Neural cell (in vitro differentiated cells): ENCODE measurements at regions not wholly inside any gene's neighbourhood (a gene's known extent, or its start where the extent isn't known, plus 50 kb on each side); places are given as distances from the start of the nearest gene placed in this dataset.

ENCODE experiments used
- CTCF ChIP-seq: fragments of 450-650 bp; IDR thresholded peaks from 2 replicates; pipeline ENCODE4 v1.5.1; 2014; ENCODE audit warnings: antibody characterized with exemption, mild to moderate bottlenecking, moderate library complexity; ENCODE audit not compliant: poor library complexity, severe bottlenecking
- EP300 ChIP-seq: fragments of 450-650 bp; conservative IDR thresholded peaks from 2 replicates; pipeline ENCODE4 v1.6.1; 2014; ENCODE audit warnings: antibody characterized with exemption, mild to moderate bottlenecking, moderate library complexity; ENCODE audit not compliant: poor library complexity, severe bottlenecking
- EZH2 ChIP-seq: fragments of 200-600, 300-800 bp; shearing (Covaris generic), sonication (generic); IDR thresholded peaks from 2 replicates; pipeline ENCODE4 v1.6.1; 2014; ENCODE audit warnings: antibody characterized with exemption, low read length, borderline replicate concordance, mild to moderate bottlenecking; ENCODE audit not compliant: insufficient read depth, poor library complexity, severe bottlenecking
- MXI1 ChIP-seq: fragments of 450-650 bp; conservative IDR thresholded peaks from 2 replicates; pipeline ENCODE4 v1.6.1; 2014; ENCODE audit warnings: antibody characterized with exemption, mild to moderate bottlenecking; ENCODE audit not compliant: poor library complexity, severe bottlenecking
- POLR2AphosphoS5 ChIP-seq: IDR thresholded peaks from 2 replicates; pipeline ENCODE4 v1.6.1; 2012
- RAD21 ChIP-seq: fragments of 450-650 bp; conservative IDR thresholded peaks from 2 replicates; pipeline ENCODE4 v1.6.1; 2014; ENCODE audit warnings: antibody characterized with exemption, mild to moderate bottlenecking, moderate library complexity
- SMC3 ChIP-seq: fragments of 450-650 bp; conservative IDR thresholded peaks from 2 replicates; pipeline ENCODE4 v1.6.1; 2014; ENCODE audit warnings: antibody characterized with exemption, mild to moderate bottlenecking, moderate library complexity; ENCODE audit not compliant: poor library complexity
- TAF1 ChIP-seq: IDR thresholded peaks from 2 replicates; pipeline ENCODE4 v1.6.1; 2012; ENCODE audit warnings: low read depth
- TF ChIP-seq, protein P1 (sequence below): IDR thresholded peaks from 2 replicates; pipeline ENCODE4 v1.6.1; 2012; ENCODE audit warnings: borderline replicate concordance

GRCh38 chr13:33913829-33914228, 95.9 kb downstream of the RFC3 start:
- TF ChIP-seq POLR2AphosphoS5 (no peak), EZH2 (no peak), RAD21 (no peak), CTCF (no peak), MXI1 (no peak), EP300 (no peak), SMC3 (no peak), TAF1 (no peak)
- TF ChIP-seq, protein P1, sequence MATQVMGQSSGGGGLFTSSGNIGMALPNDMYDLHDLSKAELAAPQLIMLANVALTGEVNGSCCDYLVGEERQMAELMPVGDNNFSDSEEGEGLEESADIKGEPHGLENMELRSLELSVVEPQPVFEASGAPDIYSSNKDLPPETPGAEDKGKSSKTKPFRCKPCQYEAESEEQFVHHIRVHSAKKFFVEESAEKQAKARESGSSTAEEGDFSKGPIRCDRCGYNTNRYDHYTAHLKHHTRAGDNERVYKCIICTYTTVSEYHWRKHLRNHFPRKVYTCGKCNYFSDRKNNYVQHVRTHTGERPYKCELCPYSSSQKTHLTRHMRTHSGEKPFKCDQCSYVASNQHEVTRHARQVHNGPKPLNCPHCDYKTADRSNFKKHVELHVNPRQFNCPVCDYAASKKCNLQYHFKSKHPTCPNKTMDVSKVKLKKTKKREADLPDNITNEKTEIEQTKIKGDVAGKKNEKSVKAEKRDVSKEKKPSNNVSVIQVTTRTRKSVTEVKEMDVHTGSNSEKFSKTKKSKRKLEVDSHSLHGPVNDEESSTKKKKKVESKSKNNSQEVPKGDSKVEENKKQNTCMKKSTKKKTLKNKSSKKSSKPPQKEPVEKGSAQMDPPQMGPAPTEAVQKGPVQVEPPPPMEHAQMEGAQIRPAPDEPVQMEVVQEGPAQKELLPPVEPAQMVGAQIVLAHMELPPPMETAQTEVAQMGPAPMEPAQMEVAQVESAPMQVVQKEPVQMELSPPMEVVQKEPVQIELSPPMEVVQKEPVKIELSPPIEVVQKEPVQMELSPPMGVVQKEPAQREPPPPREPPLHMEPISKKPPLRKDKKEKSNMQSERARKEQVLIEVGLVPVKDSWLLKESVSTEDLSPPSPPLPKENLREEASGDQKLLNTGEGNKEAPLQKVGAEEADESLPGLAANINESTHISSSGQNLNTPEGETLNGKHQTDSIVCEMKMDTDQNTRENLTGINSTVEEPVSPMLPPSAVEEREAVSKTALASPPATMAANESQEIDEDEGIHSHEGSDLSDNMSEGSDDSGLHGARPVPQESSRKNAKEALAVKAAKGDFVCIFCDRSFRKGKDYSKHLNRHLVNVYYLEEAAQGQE: no peak
